ENCODE measurements at regions not wholly inside any gene's neighbourhood (a gene's known extent, or its start where the extent isn't known, plus 50 kb on each side); places are given as distances from the start of the nearest gene placed in this dataset.

- CTCF ChIA-PET = no interaction called here
- Mint-ChIP-seq H3K36me3 (ENCODE audit: low read depth) (no peaks in the 10 kb centered on the region), H3K27ac (no peak overlapping the region), H3K9me3 (no peaks in the 10 kb centered on the region), H3K27me3 (peaks cover 2% of the 10 kb centered on the region), H3K4me1 (no peaks in the 10 kb centered on the region), H3K4me3 (no peak overlapping the region)
- no peak for DNase-seq
- POLR2A ChIA-PET = no interaction called here
Observed at GRCh38 chr1:183730107-183730724, 74.7 kb upstream of the RGL1 start.

- no peak overlapping the region for H3K27ac Mint-ChIP-seq
- H3K4me3 Mint-ChIP-seq = no peak overlapping the region
- no peaks in the 10 kb centered on the region for H3K9me3 Mint-ChIP-seq
- no peak for DNase-seq
- H3K4me1 Mint-ChIP-seq = no peaks in the 10 kb centered on the region
- no peaks in the 10 kb centered on the region for H3K27me3 Mint-ChIP-seq
- CTCF ChIA-PET = no interaction called here
- POLR2A ChIA-PET = no interaction called here
- H3K36me3 Mint-ChIP-seq (ENCODE audit: low read depth) = no peaks in the 10 kb centered on the region
Observed at GRCh38 chr1:183726825-183727224, 73.7 kb upstream of the APOBEC4 start.

GRCh38 chr1:183724350-183725042 lies 71.4 kb upstream of the APOBEC4 start:
- POLR2A ChIA-PET = no interaction called here
- CTCF ChIA-PET = no interaction called here
- no peaks in the 10 kb centered on the region for H3K36me3 Mint-ChIP-seq (ENCODE audit: low read depth)
- no peaks in the 10 kb centered on the region for H3K9me3 Mint-ChIP-seq
- H3K4me1 Mint-ChIP-seq = no peaks in the 10 kb centered on the region
- DNase-seq = no peak
- no peak overlapping the region for H3K27ac Mint-ChIP-seq
- H3K4me3 Mint-ChIP-seq = no peak overlapping the region
- no peaks in the 10 kb centered on the region for H3K27me3 Mint-ChIP-seq

GRCh38 chr1:183723571-183723970 lies 70.5 kb upstream of the APOBEC4 start:
- Mint-ChIP-seq H3K27ac (no peak overlapping the region), H3K36me3 (ENCODE audit: low read depth) (no peaks in the 10 kb centered on the region), H3K4me1 (no peaks in the 10 kb centered on the region), H3K4me3 (no peak overlapping the region), H3K27me3 (no peaks in the 10 kb centered on the region), H3K9me3 (no peaks in the 10 kb centered on the region)
- POLR2A ChIA-PET = no interaction called here
- CTCF ChIA-PET = no interaction called here
- no peak for DNase-seq

- no peaks in the 10 kb centered on the region for H3K36me3 Mint-ChIP-seq (ENCODE audit: low read depth)
- DNase-seq = no peak
- no peaks in the 10 kb centered on the region for H3K9me3 Mint-ChIP-seq
- POLR2A ChIA-PET = no interaction called here
- H3K4me1 Mint-ChIP-seq = no peaks in the 10 kb centered on the region
- H3K27ac Mint-ChIP-seq = no peak overlapping the region
- CTCF ChIA-PET = no interaction called here
- no peaks in the 10 kb centered on the region for H3K27me3 Mint-ChIP-seq
- H3K4me3 Mint-ChIP-seq = no peak overlapping the region
Observed at GRCh38 chr1:183721041-183721440, 67.9 kb upstream of the APOBEC4 start.

GRCh38 chr1:183720028-183720427 lies 66.9 kb upstream of the APOBEC4 start:
- no peak overlapping the region for H3K4me3 Mint-ChIP-seq
- H3K9me3 Mint-ChIP-seq = no peaks in the 10 kb centered on the region
- POLR2A ChIA-PET = no interaction called here
- no peaks in the 10 kb centered on the region for H3K4me1 Mint-ChIP-seq
- no peak overlapping the region for H3K27ac Mint-ChIP-seq
- no peak for DNase-seq
- H3K36me3 Mint-ChIP-seq (ENCODE audit: low read depth) = no peaks in the 10 kb centered on the region
- CTCF ChIA-PET = no interaction called here
- no peaks in the 10 kb centered on the region for H3K27me3 Mint-ChIP-seq

- CTCF ChIA-PET = no interaction called here
- no peaks in the 10 kb centered on the region for H3K9me3 Mint-ChIP-seq
- no peaks in the 10 kb centered on the region for H3K36me3 Mint-ChIP-seq (ENCODE audit: low read depth)
Observed at GRCh38 chr1:183719289-183719688, 66.2 kb upstream of the APOBEC4 start.

GRCh38 chr1:183716286-183716685 lies 63.2 kb upstream of the APOBEC4 start:
- Mint-ChIP-seq H3K4me1 (no peaks in the 10 kb centered on the region), H3K27me3 (no peaks in the 10 kb centered on the region), H3K36me3 (ENCODE audit: low read depth) (peaks cover 3% of the 10 kb centered on the region), H3K4me3 (no peak overlapping the region), H3K9me3 (no peaks in the 10 kb centered on the region), H3K27ac (no peak overlapping the region)
- ChIA-PET CTCF (interaction anchor here (0.9 kb wide), 1 partner anchor 61 kb away, joined by 3 read pairs; no protein-coding TSS in a partner anchor), POLR2A (no interaction called here)
- DNase-seq = no peak

More at GRCh38 chr1:183719289-183719688, 66.2 kb upstream of the APOBEC4 start:
- H3K27ac Mint-ChIP-seq = no peak overlapping the region
- no peak for DNase-seq
- no peak overlapping the region for H3K4me3 Mint-ChIP-seq
- H3K27me3 Mint-ChIP-seq = no peaks in the 10 kb centered on the region
- no peaks in the 10 kb centered on the region for H3K4me1 Mint-ChIP-seq
- POLR2A ChIA-PET = no interaction called here

- no peaks in the 10 kb centered on the region for H3K4me1 Mint-ChIP-seq
- ChIA-PET POLR2A (no interaction called here), CTCF (no interaction called here)
- H3K36me3 Mint-ChIP-seq (ENCODE audit: low read depth) = peaks cover 3% of the 10 kb centered on the region
- no peaks in the 10 kb centered on the region for H3K9me3 Mint-ChIP-seq
- H3K27me3 Mint-ChIP-seq = no peaks in the 10 kb centered on the region
- no peak overlapping the region for H3K27ac Mint-ChIP-seq
- no peak overlapping the region for H3K4me3 Mint-ChIP-seq
- no peak for DNase-seq
Observed at GRCh38 chr1:183711741-183712361, 58.7 kb upstream of the APOBEC4 start.

- no peaks in the 10 kb centered on the region for H3K27me3 Mint-ChIP-seq
- no peak for DNase-seq
- no peak overlapping the region for H3K27ac Mint-ChIP-seq
- CTCF ChIA-PET = no interaction called here
- H3K9me3 Mint-ChIP-seq = no peaks in the 10 kb centered on the region
- H3K4me1 Mint-ChIP-seq = no peaks in the 10 kb centered on the region
- POLR2A ChIA-PET = no interaction called here
- H3K36me3 Mint-ChIP-seq (ENCODE audit: low read depth) = peaks cover 3% of the 10 kb centered on the region
- no peak overlapping the region for H3K4me3 Mint-ChIP-seq
Observed at GRCh38 chr1:183711165-183711682, 58.1 kb upstream of the APOBEC4 start.

- ChIA-PET POLR2A (no interaction called here), CTCF (no interaction called here)
- Mint-ChIP-seq H3K4me1 (no peaks in the 10 kb centered on the region), H3K27me3 (no peaks in the 10 kb centered on the region), H3K27ac (no peak overlapping the region), H3K36me3 (ENCODE audit: low read depth) (peaks cover 3% of the 10 kb centered on the region), H3K9me3 (no peaks in the 10 kb centered on the region), H3K4me3 (no peak overlapping the region)
- no peak for DNase-seq
Observed at GRCh38 chr1:183710734-183711133, 57.6 kb upstream of the APOBEC4 start.

- CTCF ChIA-PET = no interaction called here
- Mint-ChIP-seq H3K4me3 (no peak overlapping the region), H3K27ac (no peak overlapping the region), H3K9me3 (no peaks in the 10 kb centered on the region), H3K36me3 (ENCODE audit: low read depth) (peaks cover 3% of the 10 kb centered on the region), H3K27me3 (no peaks in the 10 kb centered on the region), H3K4me1 (no peaks in the 10 kb centered on the region)
- DNase-seq = no peak
- POLR2A ChIA-PET = no interaction called here
Observed at GRCh38 chr1:183710333-183710732, 57.2 kb upstream of the APOBEC4 start.

GRCh38 chr1:183704131-183704530 lies 51.0 kb upstream of the APOBEC4 start:
- DNase-seq = no peak
- Mint-ChIP-seq H3K27ac (no peak overlapping the region), H3K27me3 (no peaks in the 10 kb centered on the region), H3K4me3 (no peak overlapping the region), H3K36me3 (ENCODE audit: low read depth) (peaks cover 2% of the 10 kb centered on the region), H3K9me3 (peaks cover 2% of the 10 kb centered on the region), H3K4me1 (no peaks in the 10 kb centered on the region)
- CTCF ChIA-PET = interaction anchor here (0.9 to 1.6 kb wide), 3 partner anchors 19 to 212 kb away, joined by 3 to 4 read pairs (median 3); no protein-coding TSS in a partner anchor
- POLR2A ChIA-PET = no interaction called here
